HG03460 (cell line): ENCODE measurements at regions not wholly inside any gene's neighbourhood (a gene's known extent, or its start where the extent isn't known, plus 50 kb on each side); places are given as distances from the start of the nearest gene placed in this dataset.
A peak's percentile ranks its signal among the peaks of the same experiment; 100 is the strongest.
"Not testable (repeated sequence)": the region's sequence is repeated elsewhere in the genome, so short reads cannot be mapped to it uniquely, and the experiment has no call there.

Source experiments
- ATAC-seq: cut with Tn5 transposase; IDR thresholded peaks from one replicate; pipeline ENCODE4 v1.9.1; 2021; ENCODE audit not compliant: unreplicated experiment

DNA sequence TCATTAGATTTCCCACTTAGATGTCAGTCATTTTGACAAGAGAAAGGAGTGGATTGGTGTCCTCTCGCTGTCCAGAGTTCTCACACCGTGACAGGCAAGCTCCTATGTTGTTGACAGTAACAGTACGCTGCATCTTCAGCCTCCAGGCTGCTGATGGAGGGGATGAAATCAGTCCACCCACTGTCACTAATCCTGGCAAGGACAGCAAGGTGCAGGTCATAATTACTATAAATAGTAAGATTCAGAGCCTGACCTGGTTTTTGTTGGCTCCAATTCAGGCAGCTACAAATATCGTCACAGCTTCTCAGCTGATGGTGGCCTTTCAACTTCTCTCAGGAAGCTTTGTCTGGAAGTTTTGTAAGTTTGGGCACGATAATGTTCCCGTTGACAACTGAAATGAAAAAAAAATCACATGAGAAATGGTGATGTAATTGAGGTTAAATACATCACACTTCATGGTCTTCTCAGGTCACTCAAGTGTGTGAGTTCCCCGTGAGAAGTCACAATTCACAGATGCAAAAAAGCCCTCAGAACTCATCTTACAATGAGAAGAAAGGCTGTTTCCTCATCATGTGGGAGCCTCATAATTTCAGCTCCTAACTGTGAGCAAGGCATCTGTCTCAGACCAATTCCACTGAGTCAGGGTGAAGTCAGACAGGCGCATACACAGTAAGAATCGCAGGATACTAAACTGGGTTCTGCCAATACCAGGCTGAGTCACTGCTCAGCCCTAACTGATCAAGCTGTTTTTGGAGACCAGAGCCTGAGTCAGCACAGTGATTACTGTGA, 516.9 kb downstream of the RPIA start:
- ATAC-seq: not testable (repeated sequence)

- ATAC-seq: not testable (repeated sequence)
Observed at GRCh38 chr2:89213151-89213550, 521.7 kb downstream of the RPIA start.

GRCh38 chr2:89213811-89214210, 522.3 kb downstream of the RPIA start:
- ATAC-seq: not testable (repeated sequence)

DNA sequence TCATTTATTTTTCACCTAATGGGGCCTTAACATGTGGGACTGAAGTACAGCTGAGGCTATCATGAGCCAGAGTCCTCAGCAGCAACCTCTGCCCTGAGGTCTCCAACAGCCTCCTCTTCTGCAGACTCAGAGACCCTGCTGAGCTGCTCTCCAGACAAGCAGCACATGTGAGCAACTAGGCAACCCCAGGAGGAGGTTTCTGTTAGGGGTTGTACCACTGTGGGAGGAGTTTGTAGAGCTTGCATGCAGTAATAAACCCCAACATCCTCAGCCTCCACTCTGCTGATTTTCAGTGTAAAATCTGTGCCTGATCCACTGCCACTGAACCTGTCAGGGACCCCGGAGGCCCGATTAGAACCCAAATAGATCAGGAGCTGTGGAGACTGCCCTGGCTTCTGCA, 530.0 kb downstream of the RPIA start:
- not testable (repeated sequence) for ATAC-seq

DNA sequence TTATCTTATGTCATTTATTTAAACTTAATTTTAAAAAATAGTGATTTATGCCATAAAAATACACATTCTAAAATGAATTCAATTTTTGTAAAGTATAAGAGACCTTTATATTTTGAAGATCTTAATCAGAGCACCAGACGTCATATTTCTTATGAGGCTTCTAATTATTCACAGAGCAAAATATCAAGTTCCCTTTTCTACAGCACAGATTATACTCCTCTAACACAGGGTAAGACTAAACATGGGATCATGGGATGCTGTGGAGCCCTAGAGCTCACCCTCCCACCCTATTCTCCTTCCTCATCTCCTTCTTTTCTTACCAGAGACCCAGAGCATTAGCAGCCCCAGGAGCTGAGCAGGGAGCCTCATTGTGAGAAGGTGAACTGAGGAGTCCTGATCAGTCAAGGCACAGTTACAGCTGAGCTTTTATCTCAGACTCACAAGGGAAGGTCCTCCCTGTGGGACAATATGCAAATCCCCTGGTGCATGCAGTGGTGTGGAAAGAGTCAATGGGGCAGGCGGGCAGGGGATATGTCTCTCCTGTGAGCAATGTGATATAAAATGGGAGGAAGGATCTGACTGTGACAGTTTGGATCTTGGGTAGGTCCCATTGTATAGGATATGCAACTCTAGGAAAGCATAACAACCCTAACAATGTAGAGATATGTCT, 530.7 kb downstream of the RPIA start:
- ATAC-seq: not testable (repeated sequence)

DNA sequence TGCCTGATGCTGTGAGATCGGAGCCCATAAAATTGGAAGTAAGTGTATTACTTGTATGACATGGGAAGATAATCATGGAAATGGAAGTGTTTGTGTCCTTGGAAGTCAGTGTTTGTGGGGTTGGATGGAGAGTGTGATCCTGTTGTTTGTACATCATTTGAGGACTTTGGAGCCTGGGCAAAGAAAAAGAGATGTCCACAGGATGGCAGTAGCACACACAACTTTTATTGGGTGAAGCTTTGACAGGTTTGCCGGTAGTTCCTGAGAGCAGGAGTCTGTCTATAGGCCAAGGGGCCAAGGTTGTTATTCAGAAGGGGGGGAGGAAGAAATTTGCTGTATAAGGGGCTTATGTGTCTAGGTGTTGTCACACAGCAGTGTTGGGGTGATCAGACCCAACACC, 533.3 kb downstream of the RPIA start:
- ATAC-seq: not testable (repeated sequence)

DNA sequence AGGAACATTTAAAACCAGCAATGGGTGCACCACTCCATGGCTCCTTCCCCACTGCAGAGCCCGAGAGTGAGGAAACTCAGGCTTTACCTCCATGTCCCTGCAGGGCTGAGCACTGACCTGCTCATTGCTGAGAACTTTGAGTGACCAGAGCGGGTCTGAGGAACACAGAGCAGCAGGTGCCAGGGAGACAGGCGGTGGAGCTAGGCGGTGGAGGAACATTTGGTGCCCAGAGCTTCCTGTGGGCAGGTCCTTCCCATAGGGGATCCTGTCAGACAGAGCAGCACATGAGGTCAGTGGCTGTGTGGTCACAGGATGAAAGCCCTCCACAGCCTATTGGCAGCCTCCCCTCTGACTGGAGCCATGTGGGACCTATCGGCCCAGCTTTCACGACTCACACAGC, 538.5 kb downstream of the RPIA start:
- ATAC-seq: not testable (repeated sequence)

DNA sequence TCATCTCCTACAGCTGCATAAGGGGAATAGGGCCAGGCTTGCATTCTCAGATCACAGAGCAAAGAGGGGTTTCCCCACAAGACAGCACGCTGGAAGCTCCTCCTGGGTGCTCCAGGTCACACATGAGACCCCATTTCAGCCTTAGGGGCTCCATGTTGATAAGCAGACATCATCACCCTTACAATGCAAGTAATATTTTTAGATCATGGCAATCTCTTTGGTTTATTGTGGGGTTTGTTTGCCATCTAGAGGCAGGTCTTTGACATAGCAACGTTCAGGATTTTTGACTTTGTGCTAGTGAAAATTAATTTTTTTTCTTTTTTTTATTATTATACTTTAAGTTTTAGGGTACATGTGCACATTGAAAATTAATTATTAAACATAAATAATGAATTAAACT, 539.8 kb downstream of the RPIA start:
- not testable (repeated sequence) for ATAC-seq

DNA sequence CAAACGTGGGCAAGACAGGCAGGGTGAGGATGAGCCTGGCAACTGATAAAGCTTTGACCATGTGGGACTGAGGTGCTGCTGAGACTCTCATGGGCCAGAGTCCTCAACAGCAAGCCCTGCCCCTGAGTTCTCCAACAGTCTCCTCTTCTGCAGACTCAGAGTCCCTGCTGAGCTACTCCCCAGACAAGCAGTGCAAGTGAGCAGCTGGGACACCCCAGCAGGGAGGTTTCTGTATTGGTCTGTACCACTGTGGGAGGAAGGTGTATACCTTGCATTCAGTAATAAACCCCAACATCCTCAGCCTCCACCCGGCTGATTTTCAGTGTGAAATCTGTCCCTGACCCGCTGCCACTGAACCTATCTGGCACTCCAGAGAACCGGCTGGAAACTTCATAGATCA, 542.5 kb downstream of the RPIA start:
- not testable (repeated sequence) for ATAC-seq

GRCh38 chr2:89234818-89235466, 543.5 kb downstream of the RPIA start:
- not testable (repeated sequence) for ATAC-seq

- ATAC-seq: not testable (repeated sequence)
Observed at GRCh38 chr2:89236832-89237450, 545.5 kb downstream of the RPIA start.

DNA sequence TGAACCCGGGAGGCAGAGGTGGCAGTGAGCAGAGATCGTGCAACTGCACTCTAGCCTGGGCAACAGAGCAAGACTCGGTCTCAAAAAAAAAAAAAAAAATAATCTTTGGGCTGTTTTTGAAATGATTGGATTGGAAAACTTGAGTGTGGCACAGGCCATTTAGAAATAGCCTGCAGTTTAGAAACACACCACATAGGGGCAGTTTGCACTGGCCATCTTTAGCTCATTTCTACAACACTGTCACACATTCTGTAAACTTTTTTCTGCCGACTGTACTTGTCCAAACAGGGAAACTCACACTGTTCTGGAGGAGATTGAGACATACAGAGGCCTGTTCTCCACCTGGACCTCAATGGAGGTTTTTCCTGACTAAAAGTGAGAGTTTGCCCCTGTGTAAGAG, 546.3 kb downstream of the RPIA start:
- ATAC-seq: not testable (repeated sequence)

DNA sequence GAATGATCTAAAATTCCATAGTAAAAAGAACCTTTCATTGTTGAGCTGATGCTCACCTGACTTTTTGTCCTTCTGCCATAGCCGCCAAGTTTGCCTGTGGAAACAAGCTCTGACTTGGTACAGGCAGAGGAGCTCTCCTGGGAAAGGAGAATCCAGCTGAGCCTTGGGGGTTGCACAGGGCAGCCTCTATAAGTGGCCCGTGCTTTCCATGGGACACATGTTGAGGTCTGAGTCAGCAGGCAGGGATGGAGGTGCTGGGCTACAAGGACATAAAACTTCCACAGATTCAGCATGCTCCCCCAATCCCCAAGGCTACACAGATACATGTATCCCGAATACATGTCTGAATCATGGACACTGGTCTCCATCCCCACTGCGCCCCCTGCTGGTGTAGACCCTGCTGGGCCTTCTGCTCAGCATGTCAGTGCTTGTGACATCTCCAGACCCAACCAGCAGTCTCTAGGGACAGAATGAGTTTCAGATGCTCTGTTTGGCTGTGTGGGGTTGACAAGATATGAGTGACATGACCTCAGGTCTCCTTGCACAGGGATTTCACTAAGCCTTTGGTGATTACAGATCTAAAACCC, 551.7 kb downstream of the RPIA start:
- peak; percentile 97 for ATAC-seq

- ATAC-seq: not testable (repeated sequence)
Observed at GRCh38 chr2:89244407-89244806, 552.9 kb downstream of the RPIA start.

GRCh38 chr2:89245478-89245877, 554.0 kb downstream of the RPIA start:
- not testable (repeated sequence) for ATAC-seq

- ATAC-seq: not testable (repeated sequence)
Observed at GRCh38 chr2:89246027-89246426, 554.6 kb downstream of the RPIA start.

DNA sequence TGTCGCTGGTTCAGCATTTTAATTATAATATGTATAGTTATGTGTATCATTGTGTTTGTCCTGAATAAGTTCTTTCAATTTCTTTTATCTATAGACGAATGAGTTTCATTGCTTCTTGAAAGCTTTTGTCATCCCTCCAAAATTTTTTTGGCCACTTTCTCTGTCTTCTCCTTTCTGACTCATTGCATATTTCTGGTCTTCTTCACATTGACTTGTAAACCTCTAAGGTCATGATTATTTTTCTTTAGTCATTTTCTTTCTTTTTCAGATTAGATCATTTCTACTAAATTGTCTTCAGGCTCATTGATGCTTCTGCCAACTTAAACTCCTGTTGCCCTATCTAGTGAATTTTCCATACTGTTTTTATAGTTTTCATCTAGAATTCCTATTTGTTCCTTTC, 555.1 kb downstream of the RPIA start:
- ATAC-seq: not testable (repeated sequence)

- ATAC-seq: not testable (repeated sequence)
Observed at GRCh38 chr2:89255013-89255412, 563.5 kb downstream of the RPIA start.

DNA sequence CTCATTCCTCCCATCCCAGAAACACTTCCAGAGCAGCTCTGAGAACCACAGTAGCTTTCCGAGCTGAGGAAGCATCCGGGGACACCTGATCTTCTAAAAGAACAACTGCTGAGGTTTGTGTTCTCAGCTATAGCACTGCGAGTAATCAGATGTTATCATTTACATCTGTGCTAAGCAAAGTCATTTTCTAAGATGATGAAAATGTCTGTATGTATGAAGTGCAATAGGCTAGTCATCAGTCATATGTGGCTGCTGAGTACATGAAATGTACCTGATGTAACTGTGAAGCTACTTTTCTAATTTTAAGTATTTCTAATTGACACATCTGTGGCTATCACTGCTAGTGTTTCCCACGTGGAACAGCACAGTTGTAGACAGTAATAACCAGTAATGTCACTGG, 582.0 kb downstream of the RPIA start:
- ATAC-seq: not testable (repeated sequence)

DNA sequence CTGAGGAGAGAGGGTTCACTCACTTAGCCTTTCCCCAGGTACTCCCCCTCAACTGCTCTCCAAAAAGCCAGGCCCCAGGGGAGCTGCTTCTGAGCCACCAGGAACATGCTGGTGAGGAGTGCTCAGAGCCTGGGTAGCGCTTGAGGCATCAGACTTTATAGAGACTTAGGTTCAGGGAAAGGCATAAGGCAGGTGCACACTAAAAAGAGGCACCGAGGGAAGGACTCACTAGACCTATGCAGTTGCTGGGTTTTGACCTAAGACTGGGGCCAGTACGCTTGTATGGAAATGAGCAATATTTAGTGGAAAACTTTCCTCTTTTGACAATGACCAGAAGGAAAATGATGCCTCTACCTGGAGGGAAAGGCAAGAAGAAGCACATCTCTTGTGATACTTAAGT, 589.1 kb downstream of the RPIA start:
- ATAC-seq: not testable (repeated sequence)
